GM12872 (cell line): ENCODE measurements at regions not wholly inside any gene's neighbourhood (a gene's known extent, or its start where the extent isn't known, plus 50 kb on each side); places are given as distances from the start of the nearest gene placed in this dataset.

Experiments
- TF ChIP-seq, protein P1 (sequence below): IDR thresholded peaks from 3 replicates; pipeline ENCODE4 v1.5.1; 2011; ENCODE audit warnings: low read depth, mild to moderate bottlenecking, low read length, moderate library complexity; ENCODE audit not compliant: insufficient read depth

DNA sequence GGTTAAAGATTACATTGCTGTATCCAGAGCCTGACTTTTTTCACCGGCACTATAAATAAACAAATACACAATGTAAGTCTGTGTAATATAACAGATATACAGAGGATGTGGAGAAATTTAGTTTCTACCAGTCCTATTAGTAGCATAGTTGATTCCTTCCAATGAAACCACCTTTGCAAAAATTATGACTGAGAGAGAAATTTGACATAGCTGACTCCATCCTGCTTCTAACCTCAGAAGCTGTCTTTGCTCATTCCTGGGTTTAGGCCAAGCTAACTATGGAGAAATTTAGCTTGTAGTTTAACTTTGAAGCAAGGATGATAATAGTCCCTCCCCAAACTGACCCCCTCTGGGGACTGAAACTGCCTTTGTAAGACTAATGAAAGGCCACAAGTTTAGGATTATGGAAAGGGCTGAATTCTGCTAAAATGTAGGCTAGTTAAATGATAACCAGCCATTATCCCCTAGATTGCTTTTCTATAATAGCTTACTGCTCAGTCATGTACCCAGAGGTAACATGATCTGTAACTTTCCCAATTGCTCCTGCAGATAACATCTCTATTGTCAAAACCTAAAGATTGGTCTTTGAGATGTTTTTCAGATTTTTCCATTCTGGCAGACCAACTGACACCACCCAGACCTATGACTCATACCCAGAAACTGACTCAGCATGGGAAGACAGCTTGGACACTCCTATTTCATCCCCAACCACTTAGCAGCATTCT is 172.8 kb upstream of the ARG1 start:
- TF ChIP-seq, protein P1, sequence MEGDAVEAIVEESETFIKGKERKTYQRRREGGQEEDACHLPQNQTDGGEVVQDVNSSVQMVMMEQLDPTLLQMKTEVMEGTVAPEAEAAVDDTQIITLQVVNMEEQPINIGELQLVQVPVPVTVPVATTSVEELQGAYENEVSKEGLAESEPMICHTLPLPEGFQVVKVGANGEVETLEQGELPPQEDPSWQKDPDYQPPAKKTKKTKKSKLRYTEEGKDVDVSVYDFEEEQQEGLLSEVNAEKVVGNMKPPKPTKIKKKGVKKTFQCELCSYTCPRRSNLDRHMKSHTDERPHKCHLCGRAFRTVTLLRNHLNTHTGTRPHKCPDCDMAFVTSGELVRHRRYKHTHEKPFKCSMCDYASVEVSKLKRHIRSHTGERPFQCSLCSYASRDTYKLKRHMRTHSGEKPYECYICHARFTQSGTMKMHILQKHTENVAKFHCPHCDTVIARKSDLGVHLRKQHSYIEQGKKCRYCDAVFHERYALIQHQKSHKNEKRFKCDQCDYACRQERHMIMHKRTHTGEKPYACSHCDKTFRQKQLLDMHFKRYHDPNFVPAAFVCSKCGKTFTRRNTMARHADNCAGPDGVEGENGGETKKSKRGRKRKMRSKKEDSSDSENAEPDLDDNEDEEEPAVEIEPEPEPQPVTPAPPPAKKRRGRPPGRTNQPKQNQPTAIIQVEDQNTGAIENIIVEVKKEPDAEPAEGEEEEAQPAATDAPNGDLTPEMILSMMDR, result no peak

DNA sequence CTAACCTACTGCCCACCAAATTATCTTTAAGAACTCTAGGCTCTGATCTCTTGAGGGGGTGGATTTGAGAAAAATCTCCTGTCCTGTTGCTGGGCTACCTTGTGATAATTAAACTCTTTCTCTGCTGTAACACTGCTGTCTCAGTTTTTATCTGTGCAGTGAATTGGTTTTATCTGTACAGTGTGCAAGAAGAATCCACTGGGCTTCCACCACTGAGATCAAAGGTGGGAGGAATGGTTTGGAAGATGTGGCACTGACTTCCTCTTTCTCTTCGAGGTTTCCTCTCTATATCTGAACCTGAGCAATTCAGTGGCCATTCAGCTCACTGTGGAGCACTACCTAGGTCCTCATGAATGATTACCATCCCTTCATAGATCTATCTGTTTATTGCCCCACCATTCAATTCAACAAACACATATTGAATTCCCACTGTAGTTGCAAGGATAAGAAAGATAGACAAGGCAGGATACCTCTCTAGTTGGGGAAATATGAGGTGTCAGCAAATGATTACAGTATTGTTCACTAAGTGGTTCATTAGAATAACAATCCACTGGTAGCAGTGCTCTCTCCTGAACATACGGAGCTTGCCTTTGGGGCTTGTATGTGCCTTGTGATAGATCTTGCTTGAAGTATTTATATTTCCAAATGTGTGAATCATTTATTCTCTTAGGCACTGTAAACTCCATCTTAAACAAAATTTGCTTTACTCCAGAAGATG is 172.1 kb upstream of the ARG1 start:
- TF ChIP-seq, protein P1, result no peak

DNA sequence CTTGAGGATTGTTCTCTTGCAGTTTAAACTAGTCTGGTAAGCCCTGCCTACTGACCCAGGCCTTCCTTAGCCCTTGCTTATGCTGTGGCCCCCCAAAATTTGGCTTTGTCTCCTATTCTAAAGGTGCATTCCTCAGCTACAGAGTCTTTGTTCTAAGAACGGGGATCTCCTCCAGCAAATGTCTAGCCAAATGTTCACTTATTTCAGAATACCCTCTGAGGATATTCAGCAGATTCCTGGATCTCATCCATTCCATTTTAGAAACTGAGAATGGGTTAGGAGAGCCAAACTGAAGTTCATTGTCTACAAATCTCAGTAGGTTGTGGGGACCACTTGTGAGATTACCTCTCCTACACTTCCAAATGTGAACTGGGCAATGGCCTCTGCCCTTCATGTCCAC is 164.2 kb upstream of the ARG1 start:
- TF ChIP-seq, protein P1, result no peak

GRCh38 chr6:131410785-131411184 is 162.2 kb upstream of the ARG1 start:
- TF ChIP-seq, protein P1, result no peak

DNA sequence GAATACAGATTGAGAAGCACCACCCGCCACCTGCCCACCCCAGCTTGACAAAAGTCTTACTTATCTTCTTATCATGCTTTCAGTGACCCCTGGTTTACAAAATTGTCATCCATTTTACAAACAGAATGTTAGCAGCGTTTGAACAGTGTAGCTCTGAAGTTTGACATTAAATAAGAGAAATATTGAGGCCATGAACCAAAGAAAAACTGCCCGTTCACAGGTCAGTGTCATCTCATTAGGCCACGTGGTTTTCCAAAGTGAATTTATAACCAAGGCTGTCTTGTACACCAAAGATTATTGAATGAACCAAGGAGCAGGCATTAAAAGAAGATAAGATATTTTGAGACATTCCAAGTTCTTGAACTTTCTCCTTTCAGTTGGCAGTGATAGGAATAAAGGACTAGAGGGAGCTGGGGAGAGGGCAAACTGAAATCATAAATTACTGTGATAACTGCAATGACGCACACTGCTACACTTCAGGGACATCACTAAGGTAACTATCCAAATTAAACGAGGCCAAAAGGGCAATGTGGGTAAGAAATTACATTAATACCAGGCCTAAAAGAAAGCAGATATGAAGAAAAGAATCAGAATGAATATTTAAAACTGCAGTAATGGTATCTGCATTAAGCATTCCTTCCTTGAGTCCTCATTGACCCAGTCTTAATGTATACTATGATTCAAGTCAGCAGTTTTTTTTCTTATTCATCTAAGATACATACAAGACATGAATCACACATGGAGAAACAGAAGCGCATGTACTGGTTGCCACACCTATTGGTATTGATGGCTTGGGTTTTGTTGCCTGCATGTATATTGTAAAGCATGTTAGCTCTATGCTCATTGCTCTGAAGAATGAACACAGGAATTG is 159.8 kb upstream of the ARG1 start:
- TF ChIP-seq, protein P1, result no peak

DNA sequence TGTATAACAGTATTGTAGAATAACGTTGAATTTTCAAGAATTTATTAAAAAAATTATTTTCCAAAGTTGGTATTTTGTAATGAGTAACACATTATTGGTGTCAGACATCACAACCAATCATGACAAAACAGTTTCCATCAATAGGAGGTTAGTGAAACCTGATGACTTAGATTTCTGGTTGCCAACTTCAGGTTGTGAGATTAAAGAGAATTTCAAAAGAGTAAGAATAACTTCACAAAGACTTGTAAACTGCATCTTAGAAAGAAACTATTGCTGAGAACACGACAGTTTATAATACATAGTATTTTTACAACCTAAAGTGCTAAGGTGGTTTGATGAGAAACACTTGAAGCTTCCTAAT is 159.2 kb upstream of the ARG1 start:
- TF ChIP-seq, protein P1, result no peak

DNA sequence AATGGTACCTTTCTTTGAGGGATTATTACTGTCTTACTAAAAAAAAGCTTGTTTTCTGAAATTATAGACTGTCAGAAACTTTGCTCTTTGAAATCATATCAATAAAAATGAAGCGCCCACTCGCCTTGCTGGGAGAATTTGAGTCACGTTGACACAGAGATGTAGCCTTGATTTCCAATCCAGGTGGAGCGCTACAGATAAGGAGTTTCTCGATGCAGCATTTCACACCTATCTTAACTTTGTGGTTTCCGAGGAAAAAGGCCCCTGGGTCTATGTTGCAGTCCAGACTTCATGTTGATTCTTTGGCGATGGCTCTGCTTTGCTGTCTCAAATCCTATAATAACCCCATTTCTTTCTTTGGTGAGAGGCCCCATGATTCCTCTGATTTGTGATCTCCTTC is 158.1 kb upstream of the ARG1 start:
- TF ChIP-seq, protein P1, result no peak
